AG04450 (cell line): ENCODE measurements at regions not wholly inside any gene's neighbourhood (a gene's known extent, or its start where the extent isn't known, plus 50 kb on each side); places are given as distances from the start of the nearest gene placed in this dataset.

Source experiments
- CTCF ChIA-PET: fragments of 300-600, 350-600 bp; formaldehyde crosslinking; extraction: SDS; loops from one replicate; lab custom pipeline; 2022; ENCODE audit warnings: antibody characterized with exemption, inconsistent platforms; lab: Charles Lee
- POLR2A ChIA-PET: fragments of 350-600 bp; formaldehyde crosslinking; extraction: SDS; loops from one replicate; lab custom pipeline; 2021; ENCODE audit warnings: antibody characterized with exemption, inconsistent platforms; lab: Yijun Ruan, JAX
- DNase-seq: peaks from one replicate; pipeline ENCODE4 v3.0.0-alpha.2; 2011; ENCODE audit warnings: low read depth, low spot score
- H3K27ac ChIP-seq: one replicate; pipeline ENCODE4 v1.5.1; 2012; ENCODE audit warnings: low read depth, low read length, control low read depth
- H3K27me3 ChIP-seq: one replicate; pipeline ENCODE4 v1.6.0; 2012; ENCODE audit warnings: low read length; ENCODE audit not compliant: control insufficient read depth, insufficient read depth
- H3K4me3 ChIP-seq: 2 replicates; pipeline ENCODE4 v1.5.1; 2011; ENCODE audit warnings: mild to moderate bottlenecking, low read depth, low read length, control low read depth
- H3K9me3 ChIP-seq: 2 replicates; pipeline ENCODE4 v1.5.1; 2012; ENCODE audit warnings: low read length; ENCODE audit not compliant: control insufficient read depth, insufficient read depth
- TF ChIP-seq, protein P1 (sequence below): IDR thresholded peaks from 2 replicates; pipeline ENCODE4 v1.5.1; 2011; ENCODE audit warnings: low read depth, low read length, control low read depth, inconsistent platforms

GRCh38 chr13:104389691-104390090 lies 1323.5 kb upstream of the SLC10A2 start:
- POLR2A ChIA-PET: no interaction called here
- Histone ChIP-seq H3K27ac (no peak overlapping the region), H3K27me3 (no peaks in the 10 kb centered on the region), H3K9me3 (no peaks in the 10 kb centered on the region), H3K4me3 (no peak overlapping the region)
- DNase-seq: no peak
- TF ChIP-seq, protein P1, sequence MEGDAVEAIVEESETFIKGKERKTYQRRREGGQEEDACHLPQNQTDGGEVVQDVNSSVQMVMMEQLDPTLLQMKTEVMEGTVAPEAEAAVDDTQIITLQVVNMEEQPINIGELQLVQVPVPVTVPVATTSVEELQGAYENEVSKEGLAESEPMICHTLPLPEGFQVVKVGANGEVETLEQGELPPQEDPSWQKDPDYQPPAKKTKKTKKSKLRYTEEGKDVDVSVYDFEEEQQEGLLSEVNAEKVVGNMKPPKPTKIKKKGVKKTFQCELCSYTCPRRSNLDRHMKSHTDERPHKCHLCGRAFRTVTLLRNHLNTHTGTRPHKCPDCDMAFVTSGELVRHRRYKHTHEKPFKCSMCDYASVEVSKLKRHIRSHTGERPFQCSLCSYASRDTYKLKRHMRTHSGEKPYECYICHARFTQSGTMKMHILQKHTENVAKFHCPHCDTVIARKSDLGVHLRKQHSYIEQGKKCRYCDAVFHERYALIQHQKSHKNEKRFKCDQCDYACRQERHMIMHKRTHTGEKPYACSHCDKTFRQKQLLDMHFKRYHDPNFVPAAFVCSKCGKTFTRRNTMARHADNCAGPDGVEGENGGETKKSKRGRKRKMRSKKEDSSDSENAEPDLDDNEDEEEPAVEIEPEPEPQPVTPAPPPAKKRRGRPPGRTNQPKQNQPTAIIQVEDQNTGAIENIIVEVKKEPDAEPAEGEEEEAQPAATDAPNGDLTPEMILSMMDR: no peak
- CTCF ChIA-PET: no interaction called here

DNA sequence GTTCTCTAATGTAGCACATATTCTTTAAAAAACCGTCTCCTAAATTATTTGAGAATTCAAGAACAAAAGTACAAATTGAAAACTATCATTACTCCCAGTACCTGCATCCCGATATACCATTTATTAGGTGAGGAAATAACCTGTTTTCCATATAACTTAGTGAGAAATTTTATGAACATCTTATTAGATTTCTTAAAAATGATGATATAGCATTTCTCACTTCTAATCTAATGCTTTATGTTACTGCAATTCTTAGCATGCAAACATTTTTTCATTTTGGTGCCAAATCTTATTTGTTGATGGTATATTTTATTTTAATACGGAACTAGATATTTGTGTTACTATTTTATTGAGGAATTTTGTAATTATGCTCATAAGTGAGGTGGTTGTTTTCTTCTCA lies 1321.3 kb upstream of the SLC10A2 start:
- POLR2A ChIA-PET: no interaction called here
- CTCF ChIA-PET: no interaction called here

DNA sequence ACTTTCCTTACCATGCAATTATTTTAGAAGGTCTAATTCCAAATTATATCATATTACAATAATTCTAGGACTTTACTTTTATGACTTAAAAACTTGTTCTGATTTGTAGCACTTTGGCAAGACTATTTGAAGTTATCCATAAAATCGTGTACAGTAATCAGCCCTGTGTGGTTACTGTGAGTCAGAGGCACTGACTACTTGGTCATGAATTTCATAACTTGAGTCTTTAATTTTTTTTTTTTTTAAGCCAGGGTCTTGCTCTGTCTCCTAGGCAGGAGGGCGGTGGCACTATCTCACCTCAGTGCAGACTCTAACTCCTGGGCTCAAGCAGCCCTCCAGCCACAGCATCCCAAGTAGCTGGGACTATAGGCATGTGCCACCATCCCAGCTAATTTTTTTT lies 1319.2 kb upstream of the SLC10A2 start:
- no peaks in the 10 kb centered on the region for H3K27me3 ChIP-seq
- no peak overlapping the region for H3K4me3 ChIP-seq
- no peaks in the 10 kb centered on the region for H3K9me3 ChIP-seq
- no peak for DNase-seq
- TF ChIP-seq, protein P1: no peak
- ChIA-PET POLR2A (no interaction called here), CTCF (no interaction called here)
- no peak overlapping the region for H3K27ac ChIP-seq

More for the DNA sequence above, 1321.3 kb upstream of the SLC10A2 start:
- Histone ChIP-seq H3K4me3 (no peak overlapping the region), H3K27ac (no peak overlapping the region), H3K27me3 (no peaks in the 10 kb centered on the region), H3K9me3 (no peaks in the 10 kb centered on the region)
- DNase-seq: no peak
- TF ChIP-seq, protein P1: no peak

DNA sequence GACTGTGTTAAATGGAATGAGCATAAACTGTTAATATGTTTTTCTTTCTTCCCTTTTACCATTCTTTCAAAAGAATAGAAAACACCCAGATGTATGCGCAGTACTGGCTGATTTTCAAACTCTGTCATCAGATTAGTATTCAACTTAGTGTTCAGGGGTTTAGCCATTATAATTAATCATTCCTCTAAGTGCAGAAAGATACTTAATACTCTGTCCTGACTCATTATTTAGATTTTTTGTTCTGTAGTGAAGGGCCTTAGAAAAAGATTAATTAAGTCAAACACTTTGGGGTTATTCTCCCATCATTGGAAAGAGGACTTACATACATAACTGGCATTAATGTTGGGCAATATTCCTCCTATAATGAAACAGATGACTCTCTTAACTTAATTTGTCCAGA lies 1316.7 kb upstream of the SLC10A2 start:
- CTCF ChIA-PET: no interaction called here
- POLR2A ChIA-PET: no interaction called here
- TF ChIP-seq, protein P1: no peak
- no peaks in the 10 kb centered on the region for H3K27me3 ChIP-seq
- no peak overlapping the region for H3K27ac ChIP-seq
- no peaks in the 10 kb centered on the region for H3K9me3 ChIP-seq
- DNase-seq: no peak
- H3K4me3 ChIP-seq: no peak overlapping the region

DNA sequence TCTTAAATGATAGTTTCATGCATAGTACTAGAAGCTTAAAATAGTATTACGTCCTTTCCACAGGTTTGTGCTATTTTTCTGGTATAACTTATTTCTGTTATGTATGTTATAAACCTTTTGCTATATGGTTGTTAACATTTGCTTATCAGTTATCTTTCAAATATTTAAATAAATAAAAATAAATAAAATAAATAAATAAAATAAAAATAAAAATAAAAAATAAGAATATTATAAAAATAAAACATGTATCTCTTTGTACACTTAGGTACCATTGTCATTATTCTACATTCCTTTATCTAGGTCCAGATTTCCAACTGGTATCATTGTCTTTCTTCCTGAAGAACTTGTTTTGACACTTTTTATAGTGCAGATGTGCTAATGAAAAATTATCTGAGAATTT lies 1310.4 kb upstream of the SLC10A2 start:
- ChIA-PET CTCF (no interaction called here), POLR2A (no interaction called here)
- no peak for DNase-seq
- TF ChIP-seq, protein P1: no peak
- Histone ChIP-seq H3K27me3 (no peaks in the 10 kb centered on the region), H3K27ac (no peak overlapping the region), H3K4me3 (no peak overlapping the region), H3K9me3 (no peaks in the 10 kb centered on the region)
